A549 (cell line): ENCODE measurements at regions not wholly inside any gene's neighbourhood (a gene's known extent, or its start where the extent isn't known, plus 50 kb on each side); places are given as distances from the start of the nearest gene placed in this dataset.

ENCODE experiments used
- ATAC-seq, 2 experiments: fragments of 200-7000 bp in 1 of 2; fragments of >200 bp in 1 of 2; cut with Nextera tagmentation in 1 of 2; cut with Tn5 transposase in 1 of 2; 3 replicates each; pipeline versions ENCODE4 v1.8.0 to v1.9.1; 2018 to 2020; ENCODE audit warnings: mild to moderate bottlenecking in 1 of 2, moderate library complexity in 1 of 2
- CTCF ChIA-PET: fragments of 300-600 bp; sonication (Branson Sonifier 250); formaldehyde crosslinking; extraction: SDS; loops from one replicate; lab custom pipeline; 2021; ENCODE audit warnings: antibody characterized with exemption, inconsistent platforms; lab: Yijun Ruan, JAX
- POLR2A ChIA-PET: fragments of 350-600 bp; formaldehyde crosslinking; extraction: SDS; loops from one replicate; lab custom pipeline; 2021; ENCODE audit warnings: antibody characterized with exemption, inconsistent platforms; lab: Yijun Ruan, JAX
- DNase-seq, 2 experiments: peaks; one replicate each; pipeline versions ENCODE4 v3.0.0 to v3.0.0-alpha.2; 2011 to 2016; ENCODE audit warnings: low read depth in 1 of 2, low spot score in 1 of 2
- FAIRE-seq: peaks from 2 replicates; lab custom pipeline; 2011; peaks lifted over from hg19 to GRCh38; lab: Jason Lieb, UNC
- H3K27ac ChIP-seq, 2 experiments: fragments of >200 bp; sonication (Bioruptor Twin); formaldehyde crosslinking; 3 replicates each; pipeline ENCODE4 v1.5.1; 2016 to 2017
- H3K4me1 ChIP-seq: fragments of >200 bp; sonication (Bioruptor Twin); formaldehyde crosslinking; 3 replicates; pipeline ENCODE4 v1.6.1; 2016
- H3K4me2 ChIP-seq: fragments of >200 bp; sonication (Bioruptor Twin); formaldehyde crosslinking; 3 replicates; pipeline ENCODE4 v1.6.1; 2016
- H3K4me3 ChIP-seq: fragments of >200 bp; sonication (Bioruptor Twin); formaldehyde crosslinking; 3 replicates; pipeline ENCODE4 v1.5.1; 2016
- H3K9me3 ChIP-seq: fragments of >200 bp; sonication (Bioruptor Twin); formaldehyde crosslinking; 3 replicates; pipeline ENCODE4 v1.6.1; 2016
- ATOH8 ChIP-seq: fragments of 250-450 bp; sonication (Bioruptor Pico); IDR thresholded peaks from 2 replicates; pipeline ENCODE4 v1.5.0; 2020; ENCODE audit warnings: low read depth, mild to moderate bottlenecking, moderate library complexity
- BHLHE40 ChIP-seq: IDR thresholded peaks from 2 replicates; pipeline ENCODE4 v1.6.1; 2012; ENCODE audit warnings: low read depth, low read length, inconsistent platforms
- E2F6 ChIP-seq: IDR thresholded peaks from 2 replicates; pipeline ENCODE4 v1.6.1; 2012; ENCODE audit warnings: low read depth, borderline replicate concordance
- EHF ChIP-seq: fragments of 250-450 bp; sonication (Bioruptor Pico); IDR thresholded peaks from 2 replicates; pipeline ENCODE4 v1.5.0; 2020; ENCODE audit warnings: mild to moderate bottlenecking
- EHMT2 ChIP-seq: fragments of 200-600 bp; sonication (generic); IDR thresholded peaks from 2 replicates; pipeline ENCODE4 v1.6.1; 2016; ENCODE audit warnings: antibody characterized with exemption, low read depth, mild to moderate bottlenecking, moderate library complexity
- ELK1 ChIP-seq: fragments of 150-350 bp; IDR thresholded peaks from 2 replicates; pipeline ENCODE4 v1.6.1; 2014; ENCODE audit warnings: low read depth, mild to moderate bottlenecking, low read length
- EP300 ChIP-seq, 2 experiments: fragments of >200 bp; sonication (Bioruptor Twin); formaldehyde crosslinking; IDR thresholded peaks; 2 replicates in 1 of 2; 3 replicates in 1 of 2; pipeline ENCODE4 v1.6.1; 2016 to 2017
- ESRRA ChIP-seq: fragments of 150-350 bp; IDR thresholded peaks from 2 replicates; pipeline ENCODE4 v1.6.1; 2014; ENCODE audit warnings: mild to moderate bottlenecking, low read length, borderline replicate concordance
- FOXS1 ChIP-seq: fragments of 250-450 bp; sonication (Bioruptor Pico); IDR thresholded peaks from 2 replicates; pipeline ENCODE4 v1.5.0; 2020; ENCODE audit warnings: mild to moderate bottlenecking, moderate library complexity
- HDAC2 ChIP-seq: fragments of 200-600 bp; sonication (generic); IDR thresholded peaks from 2 replicates; pipeline ENCODE4 v1.6.1; 2016
- HES2 ChIP-seq: fragments of >200 bp; sonication (Bioruptor Twin); formaldehyde crosslinking; IDR thresholded peaks from 2 replicates; pipeline ENCODE4 v1.6.1; 2016
- HOXB13 ChIP-seq: fragments of 250-450 bp; sonication (Bioruptor Pico); IDR thresholded peaks from 2 replicates; pipeline ENCODE4 v1.5.0; 2020; ENCODE audit warnings: low read depth, mild to moderate bottlenecking, moderate library complexity
- MYC ChIP-seq: IDR thresholded peaks from 2 replicates; pipeline ENCODE4 v1.6.1; 2012; ENCODE audit warnings: mild to moderate bottlenecking, inconsistent platforms, low read length, improper control_type of control experiment, borderline replicate concordance
- NPAS2 ChIP-seq: fragments of 250-450 bp; sonication (Bioruptor Pico); IDR thresholded peaks from 2 replicates; pipeline ENCODE4 v1.8.0; 2022; ENCODE audit warnings: mild to moderate bottlenecking, moderate library complexity, borderline replicate concordance
- POLR2A ChIP-seq: IDR thresholded peaks from 2 replicates; pipeline ENCODE4 v1.6.1; 2012; ENCODE audit warnings: mild to moderate bottlenecking, low read length
- REST ChIP-seq: fragments of 200-600 bp; sonication (generic); IDR thresholded peaks from 2 replicates; pipeline ENCODE4 v1.6.1; 2016; ENCODE audit warnings: antibody characterized with exemption, mild to moderate bottlenecking, moderate library complexity
- RNF2 ChIP-seq: fragments of 200-600 bp; sonication (generic); IDR thresholded peaks from 2 replicates; pipeline ENCODE4 v1.6.1; 2016; ENCODE audit warnings: low read depth, mild to moderate bottlenecking, antibody characterized with exemption, moderate library complexity, borderline replicate concordance
- SMC3 ChIP-seq: fragments of >200 bp; sonication (Bioruptor Twin); formaldehyde crosslinking; IDR thresholded peaks from 3 replicates; pipeline ENCODE4 v1.6.1; 2018; ENCODE audit warnings: inconsistent platforms
- TFCP2L1 ChIP-seq: fragments of 250-450 bp; sonication (Bioruptor Pico); IDR thresholded peaks from 2 replicates; pipeline ENCODE4 v1.5.0; 2021; ENCODE audit warnings: mild to moderate bottlenecking
- ZC3H11A ChIP-seq: fragments of 450-650 bp; IDR thresholded peaks from 2 replicates; pipeline ENCODE4 v1.6.1; 2014; ENCODE audit warnings: antibody characterized with exemption, mild to moderate bottlenecking
- ZNF302 ChIP-seq: fragments of 250-450 bp; sonication (Bioruptor Pico); IDR thresholded peaks from 2 replicates; pipeline ENCODE4 v1.9.0; 2021; ENCODE audit warnings: inconsistent platforms, mild to moderate bottlenecking, moderate library complexity
- ZSCAN20 ChIP-seq: fragments of 250-450 bp; sonication (Bioruptor Pico); IDR thresholded peaks from 2 replicates; pipeline ENCODE4 v1.8.0; 2022; ENCODE audit warnings: mild to moderate bottlenecking, moderate library complexity
- WGBS: methylation state at CpG from one replicate; pipeline ENCODE4 v1.1.6; 2017; ENCODE audit errors: missing lambda C conversion rate; 5-methylcytosine and 5-hydroxymethylcytosine counted together

GRCh38 chr4:84099599-84099998 is 399.5 kb downstream of the NKX6-1 start (continued):
- TF ChIP-seq TFCP2L1 (CRISPR knock-in tag) (no peak), BHLHE40 (no peak), ZNF302 (CRISPR knock-in tag) (no peak), NPAS2 (CRISPR knock-in tag) (no peak), ELK1 (no peak), EP300 (IDR thresholded peaks at IDR 0.05) (no peak)

- ATAC-seq (no peak), DNase-seq (no peak), FAIRE-seq (no peak)
- TF ChIP-seq MYC (no peak), ZC3H11A (no peak), RNF2 (no peak), HDAC2 (no peak), POLR2A (no peak), ZSCAN20 (CRISPR knock-in tag) (no peak), FOXS1 (CRISPR knock-in tag) (no peak), HOXB13 (no peak), SMC3 (no peak), TFCP2L1 (CRISPR knock-in tag) (no peak), E2F6 (no peak), ATOH8 (CRISPR knock-in tag) (no peak), EHF (CRISPR knock-in tag) (no peak), HES2 (no peak), REST (no peak), EHMT2 (no peak), ESRRA (no peak)
- POLR2A ChIA-PET: no interaction called here
- H3K9me3 ChIP-seq: no peaks in the 10 kb centered on the region
- H3K27ac ChIP-seq: no peak overlapping the region
- no peaks in the 10 kb centered on the region for H3K4me1 ChIP-seq
- no peak overlapping the region for H3K4me3 ChIP-seq
- H3K4me2 ChIP-seq: no peak overlapping the region
- 24% methylated on average over 2 of the region's 2 CpGs for WGBS
- CTCF ChIA-PET: no interaction called here
These were observed 407.8 kb downstream of the NKX6-1 start for GRCh38 chr4:84091266-84091665.
